ENCODE measurements at regions not wholly inside any gene's neighbourhood (a gene's known extent, or its start where the extent isn't known, plus 50 kb on each side); places are given as distances from the start of the nearest gene placed in this dataset.
"Not testable (repeated sequence)": the region's sequence is repeated elsewhere in the genome, so short reads cannot be mapped to it uniquely, and the experiment has no call there.

- no peak for TF ChIP-seq POLR2A (IDR thresholded peaks at IDR 0.05; ENCODE audit: low read length)
- TF ChIP-seq GATA1 (IDR thresholded peaks at IDR 0.05; ENCODE audit: low read depth, low read length), result no peak
- DNase-seq, result no peak
These were observed 1482.8 kb downstream of the SLITRK5 start for GRCh38 chr13:89153941-89154340.

GRCh38 chr13:89163096-89163495 is 1491.9 kb downstream of the SLITRK5 start:
- TF ChIP-seq POLR2A (IDR thresholded peaks at IDR 0.05; ENCODE audit: low read length) (no peak), GATA1 (IDR thresholded peaks at IDR 0.05; ENCODE audit: low read depth, low read length) (no peak)

GRCh38 chr13:89165685-89166084 is 1494.5 kb downstream of the SLITRK5 start:
- DNase-seq, result no peak
- TF ChIP-seq POLR2A (IDR thresholded peaks at IDR 0.05; ENCODE audit: low read length), result no peak
- TF ChIP-seq GATA1 (IDR thresholded peaks at IDR 0.05; ENCODE audit: low read depth, low read length), result no peak

More at GRCh38 chr13:89163096-89163495, 1491.9 kb downstream of the SLITRK5 start:
- DNase-seq, result no peak

- no peak for DNase-seq
- TF ChIP-seq GATA1 (IDR thresholded peaks at IDR 0.05; ENCODE audit: low read depth, low read length) (no peak), POLR2A (IDR thresholded peaks at IDR 0.05; ENCODE audit: low read length) (no peak)
These were observed 1498.8 kb downstream of the SLITRK5 start for GRCh38 chr13:89169951-89170350.

GRCh38 chr13:89181041-89181440 is 1509.9 kb downstream of the SLITRK5 start:
- TF ChIP-seq POLR2A (IDR thresholded peaks at IDR 0.05; ENCODE audit: low read length) (no peak), GATA1 (IDR thresholded peaks at IDR 0.05; ENCODE audit: low read depth, low read length) (no peak)
- no peak for DNase-seq

- TF ChIP-seq GATA1 (IDR thresholded peaks at IDR 0.05; ENCODE audit: low read depth, low read length) (no peak), POLR2A (IDR thresholded peaks at IDR 0.05; ENCODE audit: low read length) (no peak)
- DNase-seq, result no peak
These were observed 1528.0 kb downstream of the SLITRK5 start for GRCh38 chr13:89199138-89199537.

GRCh38 chr13:89204435-89204834 is 1533.3 kb downstream of the SLITRK5 start:
- no peak for DNase-seq
- TF ChIP-seq GATA1 (IDR thresholded peaks at IDR 0.05; ENCODE audit: low read depth, low read length), result no peak

- TF ChIP-seq POLR2A (IDR thresholded peaks at IDR 0.05; ENCODE audit: low read length) (no peak), GATA1 (IDR thresholded peaks at IDR 0.05; ENCODE audit: low read depth, low read length) (no peak)
- no peak for DNase-seq
These were observed 1534.8 kb downstream of the SLITRK5 start for GRCh38 chr13:89205856-89206520.

GRCh38 chr13:89212186-89212585 is 1541.0 kb downstream of the SLITRK5 start:
- DNase-seq, result no peak
- TF ChIP-seq GATA1 (IDR thresholded peaks at IDR 0.05; ENCODE audit: low read depth, low read length) (no peak), POLR2A (IDR thresholded peaks at IDR 0.05; ENCODE audit: low read length) (no peak)

- no peak for DNase-seq
- TF ChIP-seq POLR2A (IDR thresholded peaks at IDR 0.05; ENCODE audit: low read length) (no peak), GATA1 (IDR thresholded peaks at IDR 0.05; ENCODE audit: low read depth, low read length) (no peak)
These were observed 1543.0 kb downstream of the SLITRK5 start for GRCh38 chr13:89214185-89214584.

- DNase-seq, result not testable (repeated sequence)
These were observed 1544.1 kb downstream of the SLITRK5 start for GRCh38 chr13:89215319-89215718.

GRCh38 chr13:89217813-89218212 is 1546.6 kb downstream of the SLITRK5 start:
- TF ChIP-seq POLR2A (IDR thresholded peaks at IDR 0.05; ENCODE audit: low read length) (no peak), GATA1 (IDR thresholded peaks at IDR 0.05; ENCODE audit: low read depth, low read length) (no peak)

GRCh38 chr13:89221557-89222158 is 1550.5 kb downstream of the SLITRK5 start:
- DNase-seq, result no peak
- TF ChIP-seq POLR2A (IDR thresholded peaks at IDR 0.05; ENCODE audit: low read length), result no peak
- TF ChIP-seq GATA1 (IDR thresholded peaks at IDR 0.05; ENCODE audit: low read depth, low read length), result no peak

More at GRCh38 chr13:89217813-89218212, 1546.6 kb downstream of the SLITRK5 start:
- DNase-seq, result no peak

- DNase-seq, result no peak
- TF ChIP-seq GATA1 (IDR thresholded peaks at IDR 0.05; ENCODE audit: low read depth, low read length), result no peak
These were observed 1556.2 kb downstream of the SLITRK5 start for GRCh38 chr13:89227356-89227755.

- TF ChIP-seq GATA1 (IDR thresholded peaks at IDR 0.05; ENCODE audit: low read depth, low read length) (no peak), POLR2A (IDR thresholded peaks at IDR 0.05; ENCODE audit: low read length) (no peak)
These were observed 1567.3 kb downstream of the SLITRK5 start for GRCh38 chr13:89238496-89238895.

More at GRCh38 chr13:89238496-89238895, 1567.3 kb downstream of the SLITRK5 start:
- DNase-seq, result no peak

Data from erythroblast (primary cell).